Breast epithelium (tissue), 4 donors: ENCODE measurements at regions not wholly inside any gene's neighbourhood (a gene's known extent, or its start where the extent isn't known, plus 50 kb on each side); places are given as distances from the start of the nearest gene placed in this dataset.

Source experiments
- DNase-seq, 2 donors: peaks; one replicate each; pipeline ENCODE4 v3.0.0-alpha.2; 2019; ENCODE audit warnings: low spot score in 2 of 2
- H3K27ac ChIP-seq, 2 donors: fragments of 200-600 bp; sonication (generic) in 1 of 2; one replicate each; pipeline ENCODE4 v1.5.1; 2016 to 2019; ENCODE audit warnings: mild to moderate bottlenecking in 1 of 2
- H3K27me3 ChIP-seq, 2 donors: fragments of 200-600 bp; sonication (generic) in 1 of 2; one replicate each; pipeline versions ENCODE4 v1.5.1 to v1.6.0; 2017 to 2019; ENCODE audit warnings: control low read depth in 1 of 2, mild to moderate bottlenecking in 1 of 2
- H3K36me3 ChIP-seq: fragments of 200-600 bp; one replicate; pipeline ENCODE4 v1.5.1; 2019
- H3K4me1 ChIP-seq, 2 donors: fragments of 200-600 bp; sonication (generic); one replicate each; pipeline ENCODE4 v1.5.1; 2016 to 2019; ENCODE audit warnings: control low read depth in 1 of 2
- H3K4me3 ChIP-seq, 3 donors: fragments of 200-600 bp; sonication (generic); 1 replicate in 2 of 3; 2 replicates in 1 of 3; pipeline ENCODE4 v1.5.1; 2016 to 2019; ENCODE audit warnings: mild to moderate bottlenecking in 3 of 3, moderate library complexity in 2 of 3
- H3K9me3 ChIP-seq, 2 donors: fragments of 200-600 bp; sonication (generic) in 1 of 2; one replicate each; pipeline ENCODE4 v1.5.1; 2016 to 2019; ENCODE audit warnings: control low read depth in 1 of 2
- CTCF ChIP-seq, 3 donors: fragments of 450-650 bp; IDR thresholded peaks; one replicate each; pipeline ENCODE4 v1.5.1; 2016 to 2017; ENCODE audit warnings: antibody characterized with exemption in 3 of 3, mild to moderate bottlenecking in 3 of 3, moderate library complexity in 3 of 3
- POLR2A ChIP-seq: fragments of 450-650 bp; IDR thresholded peaks from one replicate; pipeline ENCODE4 v1.6.1; 2016; ENCODE audit warnings: antibody characterized with exemption, mild to moderate bottlenecking, moderate library complexity
- POLR2AphosphoS5 ChIP-seq, 3 donors: sonication (generic); formaldehyde crosslinking; IDR thresholded peaks; one replicate each; pipeline ENCODE4 v1.6.1; 2017; ENCODE audit warnings: antibody characterized with exemption in 3 of 3
- intact Hi-C: fragments of 100-400 bp; cut with DNase I; formaldehyde crosslinking; loops from one replicate; pipeline ENCODE4 v1.15.1; 2023; ENCODE audit warnings: low total_unique reads

- no peak for DNase-seq
- H3K36me3 ChIP-seq, result no peaks in the 10 kb centered on the region
- H3K9me3 ChIP-seq, result no peaks in the 10 kb centered on the region
- intact Hi-C loops, result no loop called here
- H3K4me3 ChIP-seq, result no peak overlapping the region
- no peaks in the 10 kb centered on the region for H3K27me3 ChIP-seq
- no peak overlapping the region for H3K27ac ChIP-seq
- TF ChIP-seq POLR2AphosphoS5 (IDR thresholded peaks at IDR 0.05) (no peak), POLR2A (no peak), CTCF (IDR thresholded peaks at IDR 0.05) (no peak)
- no peaks in the 10 kb centered on the region for H3K4me1 ChIP-seq
These were observed 237.8 kb upstream of the EDIL3 start for GRCh38 chr5:84622461-84622860.

GRCh38 chr5:84618262-84618661, 233.6 kb upstream of the EDIL3 start:
- no peak for DNase-seq
- TF ChIP-seq CTCF (IDR thresholded peaks at IDR 0.05), result no peak
- no peaks in the 10 kb centered on the region for H3K9me3 ChIP-seq
- H3K27me3 ChIP-seq, result no peaks in the 10 kb centered on the region
- no peak overlapping the region for H3K4me3 ChIP-seq
- no peaks in the 10 kb centered on the region for H3K36me3 ChIP-seq
- H3K27ac ChIP-seq, result no peak overlapping the region
- intact Hi-C loops, result no loop called here
- no peaks in the 10 kb centered on the region for H3K4me1 ChIP-seq

GRCh38 chr5:84614906-84615305, 230.2 kb upstream of the EDIL3 start:
- intact Hi-C loops, result no loop called here
- TF ChIP-seq CTCF (IDR thresholded peaks at IDR 0.05) (no peak), POLR2A (no peak), POLR2AphosphoS5 (IDR thresholded peaks at IDR 0.05) (no peak)
- no peaks in the 10 kb centered on the region for H3K9me3 ChIP-seq
- no peaks in the 10 kb centered on the region for H3K27me3 ChIP-seq
- no peak overlapping the region for H3K27ac ChIP-seq
- H3K4me3 ChIP-seq, result no peak overlapping the region
- no peaks in the 10 kb centered on the region for H3K4me1 ChIP-seq
- DNase-seq, result no peak
- H3K36me3 ChIP-seq, result no peaks in the 10 kb centered on the region

- TF ChIP-seq POLR2AphosphoS5 (IDR thresholded peaks at IDR 0.05), result no peak
- H3K27ac ChIP-seq, result no peak overlapping the region
- DNase-seq, result no peak
- intact Hi-C loops, result no loop called here
- H3K36me3 ChIP-seq, result no peaks in the 10 kb centered on the region
- no peaks in the 10 kb centered on the region for H3K4me1 ChIP-seq
- H3K27me3 ChIP-seq, result no peaks in the 10 kb centered on the region
- no peaks in the 10 kb centered on the region for H3K9me3 ChIP-seq
- no peak overlapping the region for H3K4me3 ChIP-seq
These were observed 222.1 kb upstream of the EDIL3 start for GRCh38 chr5:84606784-84607183.

GRCh38 chr5:84605241-84605640, 220.6 kb upstream of the EDIL3 start:
- no peak for DNase-seq
- Histone ChIP-seq H3K27me3 (no peaks in the 10 kb centered on the region), H3K4me3 (no peak overlapping the region), H3K9me3 (no peaks in the 10 kb centered on the region), H3K27ac (no peak overlapping the region), H3K4me1 (no peaks in the 10 kb centered on the region), H3K36me3 (no peaks in the 10 kb centered on the region)
- intact Hi-C loops, result no loop called here
- TF ChIP-seq CTCF (IDR thresholded peaks at IDR 0.05) (no peak), POLR2AphosphoS5 (IDR thresholded peaks at IDR 0.05) (no peak), POLR2A (no peak)

- Histone ChIP-seq H3K4me1 (no peaks in the 10 kb centered on the region), H3K9me3 (no peaks in the 10 kb centered on the region), H3K36me3 (no peaks in the 10 kb centered on the region), H3K4me3 (no peak overlapping the region), H3K27me3 (no peaks in the 10 kb centered on the region), H3K27ac (no peak overlapping the region)
- intact Hi-C loops, result no loop called here
- no peak for DNase-seq
- TF ChIP-seq POLR2A (no peak), POLR2AphosphoS5 (IDR thresholded peaks at IDR 0.05) (no peak), CTCF (IDR thresholded peaks at IDR 0.05) (no peak)
These were observed 219.0 kb upstream of the EDIL3 start for GRCh38 chr5:84603568-84604185.
